ENCODE measurements at regions not wholly inside any gene's neighbourhood (a gene's known extent, or its start where the extent isn't known, plus 50 kb on each side); places are given as distances from the start of the nearest gene placed in this dataset.

DNA sequence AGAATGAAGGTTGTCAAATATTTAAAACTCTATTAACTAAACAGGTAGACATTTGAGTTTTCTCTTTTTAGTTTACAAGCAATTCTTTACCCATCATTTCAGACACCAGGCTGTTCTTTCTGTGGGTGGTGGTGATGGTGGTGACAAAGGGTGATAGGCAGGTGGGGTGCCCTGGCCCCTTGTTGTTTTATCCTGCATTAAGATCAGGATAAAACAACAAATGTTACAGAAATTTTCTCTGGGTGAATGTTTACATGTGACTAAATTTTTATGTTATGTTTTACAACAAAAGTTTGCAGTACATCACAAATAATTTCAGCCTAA lies 85.9 kb upstream of the MDM1 start:
- Mint-ChIP-seq H3K9me3 (peaks cover 18% of the 10 kb centered on the region), H3K36me3 (ENCODE audit: low read depth) (no peaks in the 10 kb centered on the region), H3K4me3 (no peak overlapping the region), H3K27ac (no peak overlapping the region), H3K27me3 (ENCODE audit: insufficient read depth) (no peaks in the 10 kb centered on the region), H3K4me1 (no peaks in the 10 kb centered on the region)
- TF ChIP-seq, protein P1, sequence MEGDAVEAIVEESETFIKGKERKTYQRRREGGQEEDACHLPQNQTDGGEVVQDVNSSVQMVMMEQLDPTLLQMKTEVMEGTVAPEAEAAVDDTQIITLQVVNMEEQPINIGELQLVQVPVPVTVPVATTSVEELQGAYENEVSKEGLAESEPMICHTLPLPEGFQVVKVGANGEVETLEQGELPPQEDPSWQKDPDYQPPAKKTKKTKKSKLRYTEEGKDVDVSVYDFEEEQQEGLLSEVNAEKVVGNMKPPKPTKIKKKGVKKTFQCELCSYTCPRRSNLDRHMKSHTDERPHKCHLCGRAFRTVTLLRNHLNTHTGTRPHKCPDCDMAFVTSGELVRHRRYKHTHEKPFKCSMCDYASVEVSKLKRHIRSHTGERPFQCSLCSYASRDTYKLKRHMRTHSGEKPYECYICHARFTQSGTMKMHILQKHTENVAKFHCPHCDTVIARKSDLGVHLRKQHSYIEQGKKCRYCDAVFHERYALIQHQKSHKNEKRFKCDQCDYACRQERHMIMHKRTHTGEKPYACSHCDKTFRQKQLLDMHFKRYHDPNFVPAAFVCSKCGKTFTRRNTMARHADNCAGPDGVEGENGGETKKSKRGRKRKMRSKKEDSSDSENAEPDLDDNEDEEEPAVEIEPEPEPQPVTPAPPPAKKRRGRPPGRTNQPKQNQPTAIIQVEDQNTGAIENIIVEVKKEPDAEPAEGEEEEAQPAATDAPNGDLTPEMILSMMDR (conservative IDR thresholded peaks at IDR 0.05): no peak
- Histone ChIP-seq H3K9me3 (ENCODE audit: control insufficient read depth, low read length) (no peaks in the 10 kb centered on the region), H3K9ac (ENCODE audit: extremely low read depth, low read length, poor library complexity, severe bottlenecking) (no peak overlapping the region), H3K27me3 (ENCODE audit: control insufficient read depth, insufficient read depth, low read length, poor library complexity, severe bottlenecking) (no peaks in the 10 kb centered on the region), H3K36me3 (ENCODE audit: control insufficient read depth, insufficient read depth, low read length) (no peaks in the 10 kb centered on the region), H3K27ac (ENCODE audit: low read depth, low read length) (no peak overlapping the region), H3K4me3 (ENCODE audit: low read length) (no peak overlapping the region), H3K4me1 (ENCODE audit: control insufficient read depth, insufficient read depth, low read length) (no peaks in the 10 kb centered on the region)
- no peak for DNase-seq

DNA sequence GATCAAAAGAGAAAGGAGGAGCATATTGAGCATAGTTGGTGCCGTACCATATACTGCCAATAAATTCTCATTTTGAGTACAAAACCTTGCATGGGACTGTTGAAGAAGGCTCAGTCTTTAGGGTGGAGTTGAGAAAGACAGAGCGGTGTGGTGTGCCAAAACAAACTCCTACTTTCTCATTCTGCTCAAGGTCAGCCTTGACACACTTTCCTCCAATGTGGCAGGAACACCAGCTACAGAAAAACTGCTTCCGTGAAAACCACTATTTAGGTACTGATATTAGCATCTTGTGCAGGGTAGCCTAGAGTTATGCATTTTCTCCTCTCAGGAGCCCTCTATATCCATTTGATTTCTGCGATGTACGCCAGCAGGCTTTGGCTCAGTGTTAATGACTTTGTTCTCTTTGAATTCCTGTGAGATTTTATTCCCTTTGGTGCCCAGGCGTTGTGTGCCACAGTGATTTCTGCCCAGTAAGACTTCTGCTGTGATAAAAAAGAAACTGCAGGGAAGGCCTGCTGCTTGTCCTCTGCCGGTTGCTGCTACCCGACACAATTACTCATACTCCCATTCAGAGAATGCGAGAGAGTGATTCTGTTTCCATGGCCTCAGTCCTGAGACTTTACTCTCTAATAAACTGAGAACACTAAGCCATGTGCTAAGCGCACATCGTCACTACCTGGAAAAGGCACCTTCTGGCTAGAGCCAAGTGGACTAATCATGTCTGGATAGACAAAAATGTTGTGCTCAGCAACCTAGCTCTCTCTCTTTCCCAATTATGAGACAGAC lies 88.3 kb upstream of the MDM1 start:
- DNase-seq: no peak
- no peak overlapping the region for H3K4me3 Mint-ChIP-seq
- 67 to 85% methylated on average over 9 to 11 of the region's 11 CpGs for WGBS, 2 experiments (ENCODE audit: insufficient coverage in 1 of 2, insufficient read length in 1 of 2)

DNA sequence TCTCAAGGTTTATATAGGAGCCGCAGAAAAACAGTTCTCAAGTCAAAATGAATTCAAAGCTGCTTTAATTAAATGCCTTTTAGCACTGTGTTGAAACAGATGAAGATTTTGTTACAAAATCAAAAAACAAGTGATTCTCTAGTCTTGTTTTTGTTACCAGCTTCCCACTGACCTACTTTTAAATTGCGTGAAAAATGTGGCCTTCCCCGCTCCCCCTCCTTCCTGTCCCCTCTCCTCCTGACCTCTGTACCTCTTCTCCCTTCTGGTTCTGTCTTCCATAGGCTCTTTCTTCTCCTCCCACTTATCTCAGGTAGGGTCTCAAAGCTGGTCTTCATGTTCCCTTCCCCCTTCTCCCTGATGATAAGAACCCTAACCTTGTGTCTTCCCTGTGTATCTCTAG lies 90.0 kb upstream of the MDM1 start:
- H3K4me3 ChIP-seq (ENCODE audit: low read length): no peak overlapping the region
- Mint-ChIP-seq H3K9me3 (peaks cover 16% of the 10 kb centered on the region), H3K27ac (no peak overlapping the region), H3K36me3 (ENCODE audit: low read depth) (no peaks in the 10 kb centered on the region), H3K4me3 (no peak overlapping the region), H3K4me1 (no peaks in the 10 kb centered on the region), H3K27me3 (ENCODE audit: insufficient read depth) (no peaks in the 10 kb centered on the region)
- TF ChIP-seq, protein P1 (conservative IDR thresholded peaks at IDR 0.05): no peak
- no peak for DNase-seq
- H3K27me3 ChIP-seq (ENCODE audit: control insufficient read depth, insufficient read depth, low read length, poor library complexity, severe bottlenecking): no peaks in the 10 kb centered on the region
- WGBS, 2 experiments (ENCODE audit: insufficient coverage in 1 of 2, insufficient read length in 1 of 2): 79 to 93% methylated on average over 3 of the region's 3 CpGs
- no peaks in the 10 kb centered on the region for H3K9me3 ChIP-seq (ENCODE audit: control insufficient read depth, low read length)
- H3K36me3 ChIP-seq (ENCODE audit: control insufficient read depth, insufficient read depth, low read length): no peaks in the 10 kb centered on the region
- H3K27ac ChIP-seq (ENCODE audit: low read depth, low read length): no peak overlapping the region
- no peaks in the 10 kb centered on the region for H3K4me1 ChIP-seq (ENCODE audit: control insufficient read depth, insufficient read depth, low read length)
- H3K9ac ChIP-seq (ENCODE audit: extremely low read depth, low read length, poor library complexity, severe bottlenecking): no peak overlapping the region

More for the DNA sequence above, 88.3 kb upstream of the MDM1 start:
- Mint-ChIP-seq H3K9me3 (peaks cover 18% of the 10 kb centered on the region), H3K27me3 (ENCODE audit: insufficient read depth) (no peaks in the 10 kb centered on the region), H3K4me1 (no peaks in the 10 kb centered on the region), H3K36me3 (ENCODE audit: low read depth) (no peaks in the 10 kb centered on the region), H3K27ac (no peak overlapping the region)
- Histone ChIP-seq H3K36me3 (ENCODE audit: control insufficient read depth, insufficient read depth, low read length) (no peaks in the 10 kb centered on the region), H3K4me1 (ENCODE audit: control insufficient read depth, insufficient read depth, low read length) (no peaks in the 10 kb centered on the region), H3K9me3 (ENCODE audit: control insufficient read depth, low read length) (no peaks in the 10 kb centered on the region), H3K9ac (ENCODE audit: extremely low read depth, low read length, poor library complexity, severe bottlenecking) (no peak overlapping the region), H3K27ac (ENCODE audit: low read depth, low read length) (peak overlapping the region; percentile 75), H3K27me3 (ENCODE audit: control insufficient read depth, insufficient read depth, low read length, poor library complexity, severe bottlenecking) (no peaks in the 10 kb centered on the region), H3K4me3 (ENCODE audit: low read length) (no peak overlapping the region)
- TF ChIP-seq, protein P1 (conservative IDR thresholded peaks at IDR 0.05): no peak
